CD1c-positive myeloid dendritic cell (primary cell): ENCODE measurements at regions not wholly inside any gene's neighbourhood (a gene's known extent, or its start where the extent isn't known, plus 50 kb on each side); places are given as distances from the start of the nearest gene placed in this dataset.
"Not testable (repeated sequence)": the region's sequence is repeated elsewhere in the genome, so short reads cannot be mapped to it uniquely, and the experiment has no call there.

Source experiments
- DNase-seq: peaks from one replicate; pipeline ENCODE4 v3.0.0-alpha.2; 2016; ENCODE audit errors: extremely low spot score

- no peak for DNase-seq
These were observed 122.3 kb downstream of the XCL2 start for GRCh38 chr1:168421399-168422004.

- no peak for DNase-seq
These were observed 123.6 kb downstream of the XCL2 start for GRCh38 chr1:168420177-168420576.

GRCh38 chr1:168419736-168420135, 124.1 kb downstream of the XCL2 start:
- no peak for DNase-seq

- DNase-seq, result no peak
These were observed 127.6 kb downstream of the XCL2 start for GRCh38 chr1:168416220-168416619.

GRCh38 chr1:168414914-168415313, 128.9 kb downstream of the XCL2 start:
- DNase-seq, result no peak

- no peak for DNase-seq
These were observed 129.8 kb downstream of the TBX19 start for GRCh38 chr1:168410464-168410863.

- peak; percentile 11 for DNase-seq
These were observed 128.2 kb downstream of the TBX19 start for GRCh38 chr1:168408884-168409283.

- no peak for DNase-seq
These were observed 127.8 kb downstream of the TBX19 start for GRCh38 chr1:168408539-168408865.

GRCh38 chr1:168407832-168408538, 127.3 kb downstream of the TBX19 start:
- DNase-seq, result no peak

- DNase-seq, result no peak
These were observed 125.4 kb downstream of the TBX19 start for GRCh38 chr1:168405906-168406549.

- DNase-seq, result no peak
These were observed 122.5 kb downstream of the TBX19 start for GRCh38 chr1:168403140-168403539.

- DNase-seq, result not testable (repeated sequence)
These were observed 121.8 kb downstream of the TBX19 start for GRCh38 chr1:168402466-168402865.

- no peak for DNase-seq
These were observed 120.7 kb downstream of the TBX19 start for GRCh38 chr1:168401341-168401740.

GRCh38 chr1:168400139-168400538, 119.5 kb downstream of the TBX19 start:
- DNase-seq, result no peak

- no peak for DNase-seq
These were observed 117.1 kb downstream of the TBX19 start for GRCh38 chr1:168397806-168398205.

GRCh38 chr1:168396940-168397684, 116.4 kb downstream of the TBX19 start:
- no peak for DNase-seq

GRCh38 chr1:168396508-168396907, 115.8 kb downstream of the TBX19 start:
- DNase-seq, result no peak

GRCh38 chr1:168394858-168395257, 114.2 kb downstream of the TBX19 start:
- DNase-seq, result no peak

GRCh38 chr1:168392958-168393549, 112.4 kb downstream of the TBX19 start:
- no peak for DNase-seq

- DNase-seq, result no peak
These were observed 111.4 kb downstream of the TBX19 start for GRCh38 chr1:168391851-168392681.

- DNase-seq, result no peak
These were observed 109.6 kb downstream of the TBX19 start for GRCh38 chr1:168390271-168390670.
